ENCODE measurements at regions not wholly inside any gene's neighbourhood (a gene's known extent, or its start where the extent isn't known, plus 50 kb on each side); places are given as distances from the start of the nearest gene placed in this dataset.

- no peak for TF ChIP-seq CTCF (conservative IDR thresholded peaks at IDR 0.05)
- TF ChIP-seq ZFX (IDR thresholded peaks at IDR 0.05), result no peak
Observed at GRCh38 chr16:13342675-13343074, 441.3 kb downstream of the SHISA9 start.
